Esophagus squamous epithelium (tissue), 5 donors: ENCODE measurements at regions not wholly inside any gene's neighbourhood (a gene's known extent, or its start where the extent isn't known, plus 50 kb on each side); places are given as distances from the start of the nearest gene placed in this dataset.

Experiments used
- DNase-seq: peaks from one replicate; lab custom pipeline; 2025; lab: John Stamatoyannopoulos, UW
- H3K27ac ChIP-seq, 4 donors: fragments of 200-600 bp; sonication (generic); one replicate each; pipeline ENCODE4 v1.5.1; 2016 to 2019; ENCODE audit warnings: mild to moderate bottlenecking in 1 of 4
- H3K27me3 ChIP-seq, 4 donors: fragments of 200-600 bp; sonication (generic); 1 replicate in 3 of 4; 2 replicates in 1 of 4; pipeline versions ENCODE4 v1.5.1 to v1.6.0; 2017 to 2021; ENCODE audit warnings: antibody characterized with exemption in 1 of 4
- H3K36me3 ChIP-seq, 3 donors: fragments of 200-600 bp; sonication (generic); one replicate each; pipeline ENCODE4 v1.5.1; 2016 to 2019
- H3K4me1 ChIP-seq, 3 donors: fragments of 200-600 bp; sonication (generic); one replicate each; pipeline ENCODE4 v1.5.1; 2017 to 2019
- H3K4me3 ChIP-seq, 4 donors: fragments of 200-600 bp; sonication (generic); 1 replicate in 3 of 4; 2 replicates in 1 of 4; pipeline ENCODE4 v1.5.1; 2016 to 2019; ENCODE audit warnings: mild to moderate bottlenecking in 2 of 4, moderate library complexity in 1 of 4
- H3K9me3 ChIP-seq, 3 donors: fragments of 200-600 bp; sonication (generic); one replicate each; pipeline ENCODE4 v1.5.1; 2016 to 2019
- CTCF ChIP-seq, 6 experiments: fragments of 450-650 bp in 4 of 6; fragments of 200-600 bp in 2 of 6; sonication (generic) in 2 of 6; IDR thresholded peaks; one replicate each; pipeline ENCODE4 v1.5.1; 2016 to 2019; ENCODE audit warnings: antibody characterized with exemption in 6 of 6, mild to moderate bottlenecking in 4 of 6, moderate library complexity in 4 of 6
- POLR2A ChIP-seq, 4 donors: fragments of 450-650 bp; IDR thresholded peaks; one replicate each; pipeline ENCODE4 v1.6.1; 2017; ENCODE audit warnings: antibody characterized with exemption in 4 of 4, mild to moderate bottlenecking in 4 of 4, moderate library complexity in 3 of 4
- WGBS, 2 donors: methylation state at CpG; one replicate each; pipeline ENCODE4 v1.1.5; 2018; 5-methylcytosine and 5-hydroxymethylcytosine counted together
- intact Hi-C: fragments of 100-400 bp; cut with DNase I; formaldehyde crosslinking; loops from one replicate; pipeline ENCODE4 v1.15.0; 2022
- donor health status: DM: yes; HTN: yes; CAD: no.

DNA sequence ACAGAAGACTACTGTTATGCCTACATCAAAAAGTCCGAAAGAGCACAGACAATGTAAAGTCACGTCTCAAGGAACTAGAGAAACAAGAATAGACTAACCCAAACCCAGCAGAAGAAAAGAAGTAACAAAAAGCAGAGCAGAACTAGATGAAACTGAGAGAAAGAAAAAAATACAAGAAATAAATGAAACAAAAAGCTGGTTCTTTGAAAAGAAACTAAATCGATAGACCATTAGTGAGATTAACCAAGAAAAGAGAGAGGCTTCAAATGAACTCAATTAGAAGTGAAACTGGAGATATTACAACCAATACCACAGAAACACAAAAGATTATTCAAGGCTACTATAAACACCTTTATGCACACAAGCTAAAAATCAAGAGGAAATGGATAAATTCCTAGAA, 271.8 kb downstream of the MBD2 start:
- no peak overlapping the region for H3K4me3 ChIP-seq
- no peaks in the 10 kb centered on the region for H3K4me1 ChIP-seq
- H3K36me3 ChIP-seq = no peaks in the 10 kb centered on the region
- DNase-seq = no peak
- no peak overlapping the region for H3K27ac ChIP-seq
- intact Hi-C loops = no loop called here
- no peaks in the 10 kb centered on the region for H3K27me3 ChIP-seq
- no peaks in the 10 kb centered on the region for H3K9me3 ChIP-seq
- 53 to 77% methylated on average over 3 of the region's 3 CpGs for WGBS, 2 donors
- TF ChIP-seq POLR2A (IDR thresholded peaks at IDR 0.05) = no peak
- TF ChIP-seq CTCF (IDR thresholded peaks at IDR 0.05) = no peak

GRCh38 chr18:53950545-53950944, 273.9 kb downstream of the MBD2 start:
- DNase-seq = no peak
- TF ChIP-seq CTCF (IDR thresholded peaks at IDR 0.05) = no peak
- no peak for TF ChIP-seq POLR2A (IDR thresholded peaks at IDR 0.05)
- intact Hi-C loops = no loop called here
- Histone ChIP-seq H3K4me1 (no peaks in the 10 kb centered on the region), H3K27me3 (no peaks in the 10 kb centered on the region), H3K9me3 (no peaks in the 10 kb centered on the region), H3K4me3 (no peak overlapping the region), H3K36me3 (no peaks in the 10 kb centered on the region), H3K27ac (no peak overlapping the region)
- 73 to 81% methylated on average over 1 of the region's 1 CpG for WGBS, 2 donors

DNA sequence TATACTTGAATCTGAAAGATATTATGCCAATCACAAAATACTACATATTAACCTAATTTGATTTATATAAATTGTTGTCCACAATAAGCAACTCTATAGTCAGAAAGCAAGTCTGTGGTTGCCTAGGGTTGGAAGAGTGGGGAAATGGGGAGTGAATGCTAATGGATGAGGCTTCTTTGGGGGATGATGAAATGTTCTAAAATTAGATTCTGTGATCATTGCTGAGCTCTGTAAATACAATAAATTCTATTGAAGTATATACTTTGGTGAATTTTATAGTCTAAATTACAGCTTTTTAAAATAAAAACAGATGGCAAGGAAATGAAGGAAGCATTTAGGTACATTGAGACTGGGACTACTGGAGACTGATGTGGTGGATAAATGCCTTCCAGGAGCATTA, 275.5 kb downstream of the MBD2 start:
- TF ChIP-seq CTCF (IDR thresholded peaks at IDR 0.05) (no peak), POLR2A (IDR thresholded peaks at IDR 0.05) (no peak)
- H3K4me1 ChIP-seq = no peaks in the 10 kb centered on the region
- H3K4me3 ChIP-seq = no peak overlapping the region
- H3K27me3 ChIP-seq = no peaks in the 10 kb centered on the region
- no peak overlapping the region for H3K27ac ChIP-seq
- DNase-seq = no peak
- H3K9me3 ChIP-seq = peaks cover 0 to 9% (median 5%) of the 10 kb centered on the region in 3 donors
- intact Hi-C loops = no loop called here
- H3K36me3 ChIP-seq = no peaks in the 10 kb centered on the region

DNA sequence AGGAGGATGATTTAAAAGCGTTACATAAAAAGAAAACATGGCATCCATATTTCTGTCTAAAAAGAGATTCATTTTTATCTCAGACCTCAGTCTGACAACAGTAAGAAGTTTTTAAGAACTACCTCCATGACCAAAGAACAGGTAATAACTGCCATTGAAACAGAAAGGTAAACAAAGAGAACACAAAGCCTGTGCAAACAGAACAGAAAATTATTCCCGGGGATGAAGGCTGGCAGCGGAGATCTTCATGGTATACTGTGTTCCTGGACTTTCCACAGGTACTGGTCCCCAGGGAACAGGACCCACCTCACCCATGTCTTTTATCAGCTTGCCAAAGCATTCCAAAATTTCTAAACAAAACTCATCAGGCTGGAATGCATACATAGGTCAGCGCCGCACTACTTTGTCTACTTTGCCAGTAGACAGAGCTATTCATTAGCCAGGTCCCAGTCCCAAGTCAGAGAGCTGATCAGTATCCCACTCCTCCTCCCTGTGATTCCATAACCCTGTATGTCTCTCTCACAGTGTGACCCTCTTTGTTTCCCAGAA, 277.3 kb downstream of the MBD2 start:
- intact Hi-C loops = no loop called here
- Histone ChIP-seq H3K36me3 (no peaks in the 10 kb centered on the region), H3K4me3 (no peak overlapping the region), H3K27me3 (no peaks in the 10 kb centered on the region), H3K4me1 (no peaks in the 10 kb centered on the region), H3K27ac (no peak overlapping the region), H3K9me3 (peaks cover 0 to 14% (median 11%) of the 10 kb centered on the region in 3 donors)
- no peak for DNase-seq
- WGBS, 2 donors = 45 to 61% methylated on average over 5 of the region's 5 CpGs
- TF ChIP-seq CTCF (IDR thresholded peaks at IDR 0.05) (no peak), POLR2A (IDR thresholded peaks at IDR 0.05) (no peak)

GRCh38 chr18:53946594-53946993, 277.9 kb downstream of the MBD2 start:
- DNase-seq = no peak
- Histone ChIP-seq H3K27me3 (no peaks in the 10 kb centered on the region), H3K4me3 (no peak overlapping the region), H3K9me3 (peaks cover 0 to 14% (median 11%) of the 10 kb centered on the region in 3 donors), H3K4me1 (no peaks in the 10 kb centered on the region), H3K27ac (no peak overlapping the region), H3K36me3 (no peaks in the 10 kb centered on the region)
- WGBS, 2 donors = 11 to 14% methylated on average over 1 of the region's 1 CpG
- TF ChIP-seq POLR2A (IDR thresholded peaks at IDR 0.05) (no peak), CTCF (IDR thresholded peaks at IDR 0.05) (no peak)
- intact Hi-C loops = no loop called here
